Inflammatory macrophage (primary cell): ENCODE measurements at regions not wholly inside any gene's neighbourhood (a gene's known extent, or its start where the extent isn't known, plus 50 kb on each side); places are given as distances from the start of the nearest gene placed in this dataset.
"Not testable (repeated sequence)": the region's sequence is repeated elsewhere in the genome, so short reads cannot be mapped to it uniquely, and the experiment has no call there.

Experiments
- DNase-seq, 2 donors: peaks; one replicate each; pipeline ENCODE4 v3.0.0-alpha.2; 2020 to 2022

GRCh38 chr9:108052431-108053080 is 563.0 kb upstream of the KLF4 start:
- no peak for DNase-seq

GRCh38 chr9:108050894-108051293 is 561.3 kb upstream of the KLF4 start:
- no peak for DNase-seq

GRCh38 chr9:108049671-108050494 is 560.3 kb upstream of the KLF4 start:
- DNase-seq: no peak

- DNase-seq: no peak
These were observed 559.5 kb upstream of the KLF4 start for GRCh38 chr9:108049026-108049607.

- no peak for DNase-seq
These were observed 558.9 kb upstream of the KLF4 start for GRCh38 chr9:108048406-108049025.

GRCh38 chr9:108047777-108048176 is 558.2 kb upstream of the KLF4 start:
- DNase-seq: not testable (repeated sequence)

GRCh38 chr9:108047264-108047663 is 557.7 kb upstream of the KLF4 start:
- DNase-seq: no peak

GRCh38 chr9:108045851-108046250 is 556.3 kb upstream of the KLF4 start:
- no peak for DNase-seq

GRCh38 chr9:108043585-108043984 is 554.0 kb upstream of the KLF4 start:
- peak in 1 of 2 donors; percentile 17 for DNase-seq

- DNase-seq: peak; percentile 21 to 32
These were observed 552.0 kb upstream of the KLF4 start for GRCh38 chr9:108041551-108041950.

GRCh38 chr9:108040783-108041182 is 551.2 kb upstream of the KLF4 start:
- DNase-seq: no peak

GRCh38 chr9:108039493-108039892 is 549.9 kb upstream of the KLF4 start:
- DNase-seq: no peak

- no peak for DNase-seq
These were observed 549.4 kb upstream of the KLF4 start for GRCh38 chr9:108039012-108039411.

- no peak for DNase-seq
These were observed 545.9 kb upstream of the KLF4 start for GRCh38 chr9:108035487-108035886.

- no peak for DNase-seq
These were observed 544.7 kb upstream of the KLF4 start for GRCh38 chr9:108033976-108034964.

- not testable (repeated sequence) for DNase-seq
These were observed 542.5 kb upstream of the KLF4 start for GRCh38 chr9:108032079-108032478.

- DNase-seq: not testable (repeated sequence)
These were observed 541.7 kb upstream of the KLF4 start for GRCh38 chr9:108031221-108031620.

GRCh38 chr9:108026718-108027117 is 537.1 kb upstream of the KLF4 start:
- not testable (repeated sequence) for DNase-seq

GRCh38 chr9:108024604-108025003 is 535.0 kb upstream of the KLF4 start:
- no peak for DNase-seq

GRCh38 chr9:108022246-108022935 is 532.8 kb upstream of the KLF4 start:
- DNase-seq: no peak

GRCh38 chr9:108021096-108021710 is 531.6 kb upstream of the KLF4 start:
- peak; percentile 16 to 28 for DNase-seq
